HG03103 (cell line): ENCODE measurements at regions not wholly inside any gene's neighbourhood (a gene's known extent, or its start where the extent isn't known, plus 50 kb on each side); places are given as distances from the start of the nearest gene placed in this dataset.

Source experiments
- ATAC-seq: cut with Tn5 transposase; IDR thresholded peaks from one replicate; pipeline ENCODE4 v1.9.1; 2021; ENCODE audit warnings: low read depth; ENCODE audit not compliant: unreplicated experiment

DNA sequence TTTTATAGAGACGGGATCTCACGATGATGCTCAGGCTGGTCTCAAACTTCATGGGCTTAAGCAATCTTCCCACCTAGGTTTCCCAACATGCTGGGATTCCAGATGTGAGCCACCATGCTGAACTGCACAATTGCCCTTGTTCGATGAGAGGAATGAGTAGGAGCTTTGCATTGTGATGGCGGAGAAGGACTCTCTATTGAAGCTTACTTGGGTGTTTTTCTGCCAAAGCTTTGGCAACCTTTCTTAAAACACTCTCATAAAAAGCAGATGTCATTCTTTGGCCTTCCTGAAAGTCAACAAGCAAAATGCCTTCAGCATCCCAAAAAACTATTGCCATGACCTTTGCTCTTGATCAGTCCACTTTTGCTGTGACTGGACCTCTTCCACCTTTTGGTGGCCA lies 904.8 kb upstream of the TMEM132C start:
- ATAC-seq, result no peak

DNA sequence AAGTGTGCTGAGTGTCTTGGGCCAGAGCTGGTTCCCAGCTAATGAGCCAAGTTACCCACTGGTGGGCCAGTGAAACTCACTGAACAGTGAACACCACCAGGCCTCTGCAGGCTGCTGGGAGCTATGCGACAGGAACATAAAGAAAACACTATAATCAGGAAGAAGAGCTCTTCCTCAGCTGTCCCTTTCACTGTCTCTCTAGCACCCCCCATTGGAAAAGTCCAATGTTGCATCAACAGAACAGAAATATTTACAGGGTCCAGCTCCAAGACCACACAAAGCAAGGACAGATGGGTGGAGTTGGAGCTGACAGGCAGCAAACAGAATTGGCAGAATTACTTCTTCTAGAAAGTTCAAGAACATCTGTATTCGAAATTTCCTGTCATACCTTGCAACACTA lies 903.6 kb upstream of the TMEM132C start:
- ATAC-seq, result no peak

DNA sequence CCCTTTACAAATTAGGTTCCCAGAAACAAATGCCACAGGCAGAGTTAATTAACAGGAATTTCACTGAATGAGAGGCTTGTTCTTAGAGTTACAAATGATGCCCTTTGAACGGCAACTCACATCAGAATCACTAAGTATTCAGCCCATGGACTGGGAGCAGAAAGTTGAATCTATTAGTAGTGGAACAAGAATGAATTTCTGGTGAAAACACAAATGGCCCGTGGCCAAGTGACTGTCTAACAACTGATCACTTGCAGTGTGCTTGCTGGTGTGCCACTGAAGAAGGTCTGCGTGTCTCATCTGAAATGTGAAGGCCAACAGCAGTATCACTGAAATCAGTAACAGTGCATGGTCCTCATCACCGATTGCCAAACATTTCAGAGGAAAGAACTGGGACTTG lies 893.4 kb upstream of the TMEM132C start:
- no peak for ATAC-seq

DNA sequence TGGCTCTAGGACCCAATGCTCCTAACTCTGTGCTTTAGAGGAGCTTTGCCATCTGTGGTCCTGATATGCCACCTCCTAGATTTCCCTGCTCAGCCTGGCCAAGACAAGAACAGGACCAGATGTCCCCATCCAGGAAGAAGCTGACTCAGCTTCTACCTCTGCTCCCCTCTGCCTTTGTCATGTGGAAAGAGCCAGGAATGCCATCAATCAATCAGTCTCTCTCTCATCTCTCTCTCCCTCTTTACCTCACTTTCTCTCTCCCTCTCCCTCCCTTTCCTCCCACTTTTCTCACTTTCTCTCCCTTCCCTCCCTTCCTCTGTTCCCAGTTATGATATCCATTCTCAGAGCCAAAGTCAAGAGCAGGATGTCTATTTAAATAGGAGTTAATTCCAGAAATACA lies 892.5 kb upstream of the TMEM132C start:
- ATAC-seq, result no peak

DNA sequence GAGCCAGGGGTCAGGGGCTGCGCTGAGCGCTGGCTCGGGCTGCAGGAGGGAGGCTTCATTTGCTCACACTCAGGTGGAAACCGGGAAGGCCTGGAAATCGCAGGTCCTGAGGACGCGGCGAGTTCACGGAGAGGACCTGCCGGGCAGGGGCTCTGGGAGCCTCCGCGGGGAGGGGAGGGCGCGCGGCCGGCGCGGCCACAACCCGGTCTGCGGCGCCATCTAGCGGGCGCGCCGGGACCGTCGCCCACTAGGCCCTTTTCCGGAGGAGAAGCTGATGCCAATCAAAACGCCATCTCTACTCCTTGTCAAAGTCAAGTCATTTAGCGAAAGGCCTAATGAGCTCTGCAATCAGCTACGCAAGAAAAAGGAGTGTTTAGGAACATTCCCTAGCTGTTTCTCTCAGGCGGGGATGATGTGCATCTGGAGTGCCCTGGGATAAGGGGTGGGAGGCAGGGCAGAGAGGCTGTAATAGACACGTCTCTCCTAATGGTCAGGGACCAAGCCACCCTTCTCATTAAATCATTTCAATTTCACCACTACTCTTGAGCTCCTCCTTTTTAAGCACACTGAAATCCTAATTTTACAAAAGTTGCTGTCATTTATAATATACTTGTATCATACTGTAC lies 885.8 kb upstream of the TMEM132C start:
- ATAC-seq, result peak; percentile 91

DNA sequence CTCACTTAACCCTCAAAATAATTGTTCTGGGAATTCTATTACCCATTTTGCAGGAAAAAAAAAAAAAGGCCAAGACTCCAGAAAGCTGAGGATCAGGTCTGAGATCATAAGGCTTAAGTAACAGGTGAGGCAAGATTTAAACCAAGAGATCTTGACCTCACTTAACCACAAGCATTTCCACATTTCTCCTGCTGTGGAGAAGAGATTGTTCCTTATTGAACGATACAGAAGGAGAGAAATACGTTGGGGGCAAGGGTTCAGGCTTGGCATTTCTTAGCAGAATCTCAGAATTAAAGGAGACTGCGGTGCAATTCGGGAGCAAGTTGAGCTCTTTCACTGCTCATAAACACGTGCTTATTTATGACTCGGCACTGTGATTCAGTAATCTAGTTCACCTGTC lies 885.3 kb upstream of the TMEM132C start:
- ATAC-seq, result no peak

DNA sequence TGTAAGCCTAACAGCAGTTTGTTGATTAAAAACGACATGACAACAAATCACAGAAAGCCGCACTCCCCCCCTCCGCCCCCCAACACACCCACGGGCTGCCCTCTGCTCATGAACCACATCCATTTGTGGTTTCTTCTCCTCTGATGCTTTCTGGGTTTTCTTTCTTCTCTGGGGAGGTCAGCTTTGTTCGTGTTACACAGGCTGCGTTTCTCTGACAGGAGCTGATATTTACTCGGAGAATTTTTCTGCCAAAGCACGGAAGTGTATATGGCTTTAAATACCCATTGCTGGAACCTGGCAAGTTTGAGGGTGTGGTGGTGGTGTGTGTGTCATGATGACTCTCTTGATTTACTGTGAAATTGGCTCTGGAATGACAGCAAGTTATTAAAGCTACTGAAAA lies 883.7 kb upstream of the TMEM132C start:
- ATAC-seq, result no peak

DNA sequence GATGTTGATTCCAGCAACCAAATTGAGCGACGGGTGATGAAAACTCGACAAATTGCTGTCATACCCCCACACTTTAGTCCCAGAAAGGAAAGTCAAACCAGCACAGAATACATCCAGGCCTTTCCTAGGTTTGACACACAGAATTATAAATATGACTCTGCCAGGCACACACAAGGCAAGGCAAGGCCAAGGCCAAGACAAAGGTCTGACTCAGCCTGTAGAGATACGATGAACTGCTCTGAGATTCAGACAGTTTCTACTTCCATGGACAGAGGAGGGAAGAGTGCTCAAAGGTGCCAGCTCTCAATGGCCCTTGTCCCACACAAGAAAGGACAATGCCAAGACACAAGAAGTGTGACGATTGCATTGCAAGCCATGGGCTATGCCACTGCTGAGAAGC lies 880.2 kb upstream of the TMEM132C start:
- no peak for ATAC-seq

DNA sequence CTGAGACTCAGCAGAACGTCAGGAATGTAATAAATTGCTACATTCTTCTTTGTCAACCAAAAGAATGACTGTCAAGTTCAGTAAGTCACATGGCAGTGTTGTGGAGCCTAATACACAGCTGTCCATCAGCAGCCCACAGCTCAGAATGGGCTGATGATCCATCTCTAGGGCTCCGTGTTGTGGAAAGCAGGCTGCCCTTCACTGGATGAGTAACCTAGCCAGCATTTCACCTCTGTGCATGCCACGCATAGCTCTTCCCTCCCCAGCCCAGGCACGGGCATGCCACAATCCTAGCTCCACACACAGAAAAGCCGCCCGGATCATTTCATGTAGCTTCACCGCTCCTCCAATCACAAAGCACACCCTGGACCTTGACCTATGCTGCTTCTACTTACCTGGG lies 878.0 kb upstream of the TMEM132C start:
- no peak for ATAC-seq

DNA sequence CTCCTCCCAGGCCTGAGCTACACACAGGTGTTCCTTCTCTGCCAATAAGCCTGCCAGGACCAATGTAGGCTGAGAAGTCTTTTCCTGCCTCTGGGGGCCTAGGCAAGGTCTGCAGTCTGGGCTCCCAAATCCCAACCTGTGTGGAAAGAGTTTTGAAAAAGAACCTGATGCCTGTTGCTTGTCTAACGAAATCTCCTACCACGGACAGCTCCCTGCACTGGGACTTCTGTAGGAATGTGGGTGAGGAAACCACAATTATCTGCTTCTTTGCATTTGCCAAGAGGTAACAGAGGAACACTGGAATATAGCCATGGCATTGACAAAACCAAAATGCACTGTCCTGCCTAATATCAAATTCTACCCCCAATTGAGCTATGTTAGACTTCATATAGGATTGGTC lies 877.0 kb upstream of the TMEM132C start:
- no peak for ATAC-seq

DNA sequence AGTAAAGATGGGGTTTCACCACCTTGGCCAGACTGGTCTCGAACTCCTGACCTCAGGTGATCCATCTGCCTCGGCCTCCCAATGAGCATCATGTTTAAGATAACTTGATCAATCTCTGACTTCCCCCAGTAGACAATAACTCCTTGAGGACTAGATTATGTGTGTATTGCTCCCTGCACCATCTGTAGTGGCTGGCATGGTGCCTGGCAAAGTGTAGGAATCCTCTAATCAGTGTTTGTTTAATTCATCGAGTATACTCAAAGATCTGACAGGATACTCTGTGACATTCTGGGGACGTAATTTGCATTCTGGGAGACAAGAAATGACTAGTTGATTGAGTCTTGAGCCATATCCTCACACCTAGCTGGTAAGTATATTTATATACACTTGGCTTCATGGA lies 873.5 kb upstream of the TMEM132C start:
- ATAC-seq, result no peak

DNA sequence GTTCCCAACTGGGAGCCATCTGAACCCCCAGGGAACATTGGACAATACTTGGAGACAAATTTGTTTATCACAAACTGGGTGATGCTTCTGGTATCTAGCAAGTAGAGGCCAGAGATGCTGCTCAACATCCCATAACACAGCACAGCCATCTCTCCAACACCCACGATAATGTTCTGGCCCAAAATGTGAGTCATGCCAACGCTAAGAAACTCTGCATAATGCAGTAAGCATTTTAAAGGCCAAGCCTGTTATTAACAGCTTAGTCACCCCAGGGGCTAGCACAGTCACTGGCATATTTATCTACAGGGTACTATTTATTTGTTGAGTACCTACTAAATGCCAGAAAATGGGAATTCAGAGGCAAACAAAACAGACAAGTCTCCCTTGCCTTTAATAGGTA lies 873.1 kb upstream of the TMEM132C start:
- no peak for ATAC-seq

DNA sequence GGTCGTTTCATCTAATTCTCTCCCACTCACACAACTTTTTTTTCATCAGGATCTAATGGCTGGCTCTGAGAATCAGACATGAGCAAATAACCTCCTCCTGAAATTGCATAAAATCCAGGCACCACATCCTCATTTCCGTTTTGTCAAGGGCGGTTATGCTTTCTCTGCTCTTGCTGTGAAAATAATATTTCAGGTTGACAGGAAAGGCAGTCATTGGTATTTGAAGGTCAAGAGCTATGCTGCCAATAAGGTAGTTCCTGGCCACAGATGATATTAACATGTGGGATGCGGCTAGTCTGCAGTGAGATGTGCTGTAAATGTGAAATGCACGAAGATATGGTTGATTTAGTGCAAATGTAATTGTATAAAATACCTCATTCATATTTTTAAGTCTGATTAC lies 870.2 kb upstream of the TMEM132C start:
- ATAC-seq, result no peak

DNA sequence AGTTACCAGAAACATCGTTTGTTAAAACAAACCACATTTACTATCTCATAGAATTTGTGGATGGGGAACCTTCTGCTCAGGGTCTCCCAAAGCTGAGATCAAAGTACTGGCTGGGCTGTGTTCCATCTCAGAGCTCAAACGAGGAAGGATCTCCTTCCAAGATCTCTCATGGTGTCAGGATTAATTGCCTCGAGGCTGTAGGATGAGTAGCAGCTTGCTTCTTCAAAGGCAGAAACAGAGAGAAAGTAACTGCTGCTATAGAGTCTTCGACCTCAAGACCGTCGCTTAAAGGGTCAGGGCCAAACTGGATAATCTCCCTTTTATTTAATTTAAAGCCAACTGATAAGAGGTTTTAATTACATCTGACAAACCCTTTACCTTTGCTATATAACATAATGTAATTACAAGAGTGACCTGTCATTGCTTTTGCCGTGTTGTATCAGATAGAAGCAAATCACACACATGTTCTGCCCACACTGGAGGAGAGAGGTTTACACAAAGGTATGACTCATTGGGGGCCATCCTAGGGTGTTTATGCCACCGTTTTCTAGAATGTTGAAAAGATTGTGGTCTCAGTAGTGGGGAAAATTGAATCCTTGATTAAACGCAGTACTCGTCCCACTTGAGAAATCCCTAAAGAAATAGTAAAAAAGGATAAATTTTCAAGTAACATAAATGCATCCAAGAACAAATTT lies 868.8 kb upstream of the TMEM132C start:
- no peak for ATAC-seq

DNA sequence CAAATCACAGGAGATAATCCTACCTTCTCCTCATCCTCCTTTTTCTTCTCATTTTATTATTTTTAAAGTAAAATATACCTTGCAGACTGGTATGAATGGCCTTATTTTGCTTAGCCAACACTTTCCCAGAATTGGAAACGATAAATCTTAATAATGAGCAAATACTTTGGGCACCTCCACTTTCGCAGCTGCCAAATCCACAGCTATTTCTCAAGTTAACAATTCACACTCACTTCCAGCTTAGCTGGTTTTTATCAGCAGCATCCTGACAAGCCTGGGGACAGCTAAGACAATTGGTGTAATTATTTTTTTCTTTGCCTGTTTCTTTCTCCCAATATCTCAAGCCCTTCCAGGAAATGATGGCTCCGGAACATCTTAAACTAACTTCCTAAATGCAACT lies 867.5 kb upstream of the TMEM132C start:
- no peak for ATAC-seq

DNA sequence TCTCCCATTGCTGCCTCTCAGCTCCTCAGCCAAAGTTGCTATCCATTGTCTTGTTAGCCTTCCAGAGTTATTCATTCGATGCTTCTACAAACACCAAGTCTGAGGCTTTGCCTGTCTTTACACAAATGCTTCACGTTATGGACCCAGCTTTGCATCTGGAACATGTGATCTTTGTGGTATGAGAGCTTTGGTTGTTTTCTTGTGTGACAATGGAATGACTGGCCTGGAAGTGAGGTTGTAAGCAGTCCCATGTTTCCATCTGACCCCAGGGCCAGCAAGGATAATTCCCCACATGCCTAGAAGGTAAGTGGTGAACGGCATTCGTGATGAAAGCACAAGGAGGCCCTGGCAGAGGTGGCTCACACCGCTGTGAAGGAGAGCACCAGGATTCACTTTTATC lies 866.7 kb upstream of the TMEM132C start:
- ATAC-seq, result no peak

DNA sequence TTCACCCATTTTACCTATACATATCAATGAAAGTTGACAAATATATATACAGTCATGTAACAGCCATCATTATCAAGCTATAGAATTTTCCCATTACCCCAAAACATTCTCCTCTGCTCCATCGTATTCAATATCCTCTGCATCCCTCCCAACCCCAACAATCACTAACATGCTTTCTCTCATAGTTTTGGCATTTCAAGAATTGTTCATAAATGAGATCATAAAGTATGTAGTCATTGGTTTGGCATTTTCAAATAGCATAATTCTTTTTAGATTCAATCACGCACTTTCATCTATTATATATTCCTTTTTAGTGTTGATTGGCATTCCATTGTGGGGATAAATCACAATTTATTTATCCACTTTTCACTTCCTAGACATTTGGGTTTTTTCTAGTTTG lies 866.0 kb upstream of the TMEM132C start:
- ATAC-seq, result no peak

DNA sequence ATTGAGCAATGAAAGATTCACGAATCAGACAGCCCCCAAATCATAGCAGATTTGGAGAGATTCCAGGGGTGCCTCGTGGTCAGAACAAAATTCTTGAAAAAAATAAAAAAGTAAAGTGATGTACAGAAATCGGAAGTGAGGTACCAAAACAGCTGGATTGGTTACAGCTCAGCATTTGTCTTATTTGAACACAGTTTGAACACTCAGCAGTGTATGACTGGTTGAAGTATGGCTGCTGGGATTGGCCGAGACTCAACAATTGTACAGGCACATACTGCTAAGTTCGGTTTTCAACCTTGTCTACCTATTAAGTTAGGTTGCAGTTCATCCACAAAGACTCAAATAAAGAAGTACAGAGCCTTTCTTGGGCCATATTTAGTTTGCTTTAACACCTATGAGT lies 865.4 kb upstream of the TMEM132C start:
- ATAC-seq, result no peak

DNA sequence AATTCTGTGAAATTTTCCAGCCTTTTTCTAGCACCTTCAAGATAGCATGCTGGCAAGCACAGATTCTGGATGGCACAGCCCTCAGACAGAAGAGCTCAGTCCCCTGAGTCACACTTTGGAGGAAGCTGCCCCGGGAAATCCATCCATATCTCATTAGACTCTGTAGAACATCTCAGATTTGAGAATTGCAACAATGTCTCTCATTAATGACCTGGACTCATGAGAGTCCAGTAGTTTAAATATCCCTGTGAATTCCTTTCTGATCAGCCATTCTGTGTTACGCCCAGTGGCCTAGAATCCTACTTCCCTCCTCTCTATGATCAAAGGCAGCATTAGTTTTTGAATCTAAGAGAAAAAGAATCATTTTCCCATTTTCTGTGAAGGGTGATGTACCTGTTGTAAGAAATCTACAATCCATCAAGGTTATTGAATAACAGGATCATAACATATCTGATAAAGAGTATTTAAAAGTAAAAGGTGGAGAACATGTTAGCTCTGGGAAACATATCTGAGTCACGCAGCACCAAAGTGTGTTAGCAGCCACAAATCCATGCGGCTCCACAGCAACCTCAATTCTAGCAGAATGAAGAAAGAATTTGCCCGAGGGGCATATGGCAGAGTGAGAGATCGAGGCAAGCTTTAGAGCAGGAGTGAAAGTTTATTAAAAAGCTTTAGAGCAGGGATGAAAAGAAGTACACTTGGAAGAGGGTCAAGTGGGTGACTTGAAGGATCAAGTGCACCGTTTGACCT lies 855.6 kb upstream of the TMEM132C start:
- ATAC-seq, result no peak

DNA sequence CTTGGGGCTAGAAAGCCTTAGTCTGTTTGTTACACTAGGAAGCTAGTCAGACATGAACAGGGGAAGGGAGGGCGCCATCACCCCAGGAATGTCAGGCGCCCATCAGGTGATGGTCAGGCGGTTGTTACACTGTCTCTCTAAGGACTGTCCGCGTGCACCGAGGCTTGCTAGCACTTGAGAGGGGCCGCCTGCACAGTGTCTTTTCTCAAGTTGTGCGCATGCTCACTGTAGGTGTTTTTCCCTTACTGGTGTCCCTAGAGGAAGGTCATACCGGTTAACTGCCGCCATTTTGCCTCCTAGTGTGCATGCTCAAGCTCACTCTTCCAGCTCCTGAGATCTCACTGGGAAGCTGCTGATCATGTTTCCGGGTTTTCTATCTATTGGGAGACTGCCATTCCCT lies 855.0 kb upstream of the TMEM132C start:
- no peak for ATAC-seq

DNA sequence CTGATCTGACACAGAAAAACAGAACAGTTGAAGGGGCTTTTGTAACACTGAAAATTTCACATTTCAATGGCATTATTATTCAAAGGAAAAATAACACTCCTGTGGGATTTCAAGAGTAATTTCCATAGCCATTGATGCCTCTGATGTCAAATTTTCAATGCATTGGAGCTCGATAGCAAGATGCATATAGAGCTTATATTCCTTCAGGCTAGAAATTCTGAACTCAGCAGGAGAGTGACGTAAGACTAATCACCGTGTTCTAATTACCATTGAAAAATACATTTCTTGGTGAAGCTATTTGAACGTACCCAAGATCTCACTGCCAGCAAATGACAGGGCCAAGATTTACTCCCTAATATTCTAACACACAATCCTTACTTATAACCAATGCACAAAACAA lies 854.1 kb upstream of the TMEM132C start:
- ATAC-seq, result no peak

DNA sequence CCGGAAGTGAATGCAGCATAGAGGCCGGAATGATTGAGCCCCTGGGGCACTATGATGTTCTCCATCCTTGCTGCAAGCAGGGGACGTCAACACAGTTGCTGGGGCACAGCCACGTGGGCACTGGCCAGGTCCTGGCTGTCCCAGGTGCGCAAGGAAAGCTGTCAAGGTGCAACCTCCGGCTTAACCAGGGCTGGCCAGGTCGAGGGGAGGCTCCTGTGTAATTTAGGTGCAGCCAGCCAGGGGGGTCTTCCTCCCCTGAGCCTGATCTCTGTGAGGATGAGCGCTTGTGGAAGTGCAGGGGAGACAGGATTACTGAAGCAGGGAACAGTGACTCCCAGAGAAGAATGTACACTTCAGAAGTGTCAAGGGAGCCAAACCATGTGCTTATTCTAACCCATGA lies 852.8 kb upstream of the TMEM132C start:
- ATAC-seq, result no peak
